H1 (cell line): ENCODE measurements at regions not wholly inside any gene's neighbourhood (a gene's known extent, or its start where the extent isn't known, plus 50 kb on each side); places are given as distances from the start of the nearest gene placed in this dataset.

ENCODE experiments used
- CTCF ChIA-PET: fragments of 300-600 bp; sonication (Branson Sonifier 250); formaldehyde crosslinking; loops from one replicate; lab custom pipeline; 2021; ENCODE audit not compliant: partially characterized antibody; lab: Charles Lee
- POLR2A ChIA-PET: fragments of 300-600 bp; sonication (Branson Sonifier 250); formaldehyde crosslinking; loops from one replicate; lab custom pipeline; 2021; ENCODE audit warnings: inconsistent platforms; ENCODE audit not compliant: partially characterized antibody; lab: Charles Lee
- DNase-seq, 2 experiments: peaks; one replicate each; pipeline versions ENCODE4 v3.0.0 to v3.0.0-alpha.2; 2010 to 2022; ENCODE audit warnings: low spot score in 2 of 2, low read depth in 1 of 2, mixed read lengths in 1 of 2
- FAIRE-seq: peaks from 2 replicates; lab custom pipeline; 2011; peaks lifted over from hg19 to GRCh38; lab: Jason Lieb, UNC
- H2AFZ ChIP-seq: 2 replicates; pipeline ENCODE4 v1.8.1; 2012; ENCODE audit warnings: low read length, inconsistent platforms
- H2AK5ac ChIP-seq: 2 replicates; pipeline ENCODE4 v1.6.1; 2013; ENCODE audit warnings: low read depth, low read length
- H2BK120ac ChIP-seq: replicated peaks from 2 replicates; pipeline ENCODE3; 2013; ENCODE audit warnings: low read depth, low read length, inconsistent platforms
- H2BK12ac ChIP-seq: 2 replicates; pipeline ENCODE4 v1.6.1; 2013; ENCODE audit warnings: low read depth, low read length
- H2BK15ac ChIP-seq: 2 replicates; pipeline ENCODE4 v1.6.1; 2013; ENCODE audit warnings: low read length
- H2BK20ac ChIP-seq: 2 replicates; pipeline ENCODE4 v1.6.1; 2013; ENCODE audit warnings: low read length
- H2BK5ac ChIP-seq: 2 replicates; pipeline ENCODE4 v1.6.1; 2013; ENCODE audit warnings: low read depth, low read length
- H3K14ac ChIP-seq: 2 replicates; pipeline ENCODE4 v1.6.1; 2013; ENCODE audit warnings: inconsistent platforms; ENCODE audit not compliant: insufficient read length
- H3K18ac ChIP-seq: 2 replicates; pipeline ENCODE4 v1.6.1; 2013; ENCODE audit warnings: low read length; ENCODE audit errors: extremely low read depth
- H3K23ac ChIP-seq: 2 replicates; pipeline ENCODE4 v1.6.1; 2013; ENCODE audit warnings: inconsistent platforms; ENCODE audit not compliant: insufficient read length
- H3K23me2 ChIP-seq: 2 replicates; pipeline ENCODE4 v1.6.1; 2013; ENCODE audit warnings: low read depth, low read length
- H3K27ac ChIP-seq: 2 replicates; pipeline ENCODE4 v1.6.1; 2011; ENCODE audit warnings: low read depth, low read length, inconsistent platforms
- H3K27me3 ChIP-seq, 4 experiments: replicated peaks in 1 of 4; 1 replicate in 1 of 4; 2 replicates in 3 of 4; pipeline versions ENCODE4 v1.6.1 to v1.8.1; 2011 to 2013; ENCODE audit warnings: low read length in 3 of 4, mild to moderate bottlenecking in 3 of 4, inconsistent platforms in 2 of 4, mixed read lengths in 2 of 4, moderate library complexity in 1 of 4; ENCODE audit not compliant: control insufficient read depth in 3 of 4, insufficient read depth in 3 of 4; ENCODE audit errors: extremely low read depth in 1 of 4
- H3K36me3 ChIP-seq, 4 experiments: 2 replicates each; pipeline versions ENCODE4 v1.6.1 to v1.8.1; 2011 to 2013; ENCODE audit warnings: mild to moderate bottlenecking in 4 of 4, low read length in 3 of 4, moderate library complexity in 2 of 4, control low read depth in 1 of 4, inconsistent platforms in 1 of 4; ENCODE audit not compliant: insufficient read depth in 4 of 4, control insufficient read depth in 2 of 4
- H3K4ac ChIP-seq: replicated peaks from 2 replicates; pipeline ENCODE3; 2013; ENCODE audit warnings: low read length, low read depth, mixed read lengths, inconsistent platforms; ENCODE audit not compliant: insufficient read length
- H3K4me1 ChIP-seq, 4 experiments: replicated peaks in 1 of 4; 1 replicate in 1 of 4; 2 replicates in 3 of 4; pipeline versions ENCODE4 v1.6.1 to v1.8.1; 2011 to 2013; ENCODE audit warnings: low read length in 3 of 4, inconsistent platforms in 2 of 4, mixed read lengths in 1 of 4; ENCODE audit not compliant: insufficient read depth in 4 of 4, control insufficient read depth in 3 of 4
- H3K4me2 ChIP-seq, 2 experiments: 2 replicates each; pipeline versions ENCODE4 v1.6.1 to v1.8.1; 2011 to 2013; ENCODE audit warnings: low read depth in 2 of 2, low read length in 2 of 2, control low read depth in 1 of 2, inconsistent platforms in 1 of 2, mild to moderate bottlenecking in 1 of 2; ENCODE audit not compliant: insufficient read depth in 1 of 2
- H3K4me3 ChIP-seq, 4 experiments: fragments of 200-600, 300-600 bp in 1 of 4; sonication (generic), shearing (Covaris generic), sonication (Bioruptor Twin) in 1 of 4; 2 replicates each; pipeline versions ENCODE4 v1.5.1 to v1.8.1; 2011 to 2016; ENCODE audit warnings: low read length in 4 of 4, low read depth in 3 of 4, control low read depth in 2 of 4, inconsistent platforms in 2 of 4, mild to moderate bottlenecking in 2 of 4, mixed read lengths in 1 of 4, moderate library complexity in 1 of 4; ENCODE audit not compliant: insufficient read depth in 2 of 4; ENCODE audit errors: extremely low read depth in 1 of 4
- H3K56ac ChIP-seq: replicated peaks from 2 replicates; pipeline ENCODE3; 2013; ENCODE audit warnings: low read depth, mild to moderate bottlenecking, mixed read lengths, low read length, inconsistent platforms; ENCODE audit not compliant: insufficient read length
- H3K79me1 ChIP-seq: 2 replicates; pipeline ENCODE4 v1.6.1; 2013; ENCODE audit warnings: low read depth, low read length, control low read depth
- H3K79me2 ChIP-seq, 2 experiments: 2 replicates each; pipeline versions ENCODE4 v1.6.1 to v1.8.1; 2012 to 2013; ENCODE audit warnings: low read length in 2 of 2, mild to moderate bottlenecking in 2 of 2, inconsistent platforms in 1 of 2; ENCODE audit not compliant: insufficient read depth in 2 of 2, control insufficient read depth in 1 of 2
- H3K9ac ChIP-seq, 4 experiments: replicated peaks in 1 of 4; 1 replicate in 1 of 4; 2 replicates in 3 of 4; pipeline versions ENCODE4 v1.6.1 to v1.8.1; 2011 to 2013; ENCODE audit warnings: low read depth in 3 of 4, low read length in 3 of 4, control low read depth in 2 of 4, mild to moderate bottlenecking in 2 of 4, moderate library complexity in 2 of 4, inconsistent platforms in 1 of 4; ENCODE audit errors: extremely low read depth in 1 of 4
- H3K9me3 ChIP-seq, 2 experiments: 2 replicates each; pipeline versions ENCODE4 v1.6.1 to v1.8.1; 2012 to 2013; ENCODE audit warnings: mild to moderate bottlenecking in 2 of 2, moderate library complexity in 2 of 2, control low read depth in 1 of 2, inconsistent platforms in 1 of 2, low read depth in 1 of 2, low read length in 1 of 2, mixed read lengths in 1 of 2; ENCODE audit not compliant: insufficient read depth in 2 of 2
- H4K20me1 ChIP-seq, 2 experiments: replicated peaks in 1 of 2; 2 replicates each; pipeline versions ENCODE3 to v1.8.1; 2011 to 2013; ENCODE audit warnings: inconsistent platforms in 2 of 2, low read length in 2 of 2, mild to moderate bottlenecking in 1 of 2; ENCODE audit not compliant: insufficient read depth in 2 of 2, control insufficient read depth in 1 of 2
- H4K5ac ChIP-seq: 2 replicates; pipeline ENCODE4 v1.6.1; 2013; ENCODE audit warnings: low read length, low read depth, mixed read lengths, inconsistent platforms; ENCODE audit not compliant: insufficient read length
- H4K8ac ChIP-seq: 2 replicates; pipeline ENCODE4 v1.8.0; 2013; ENCODE audit warnings: mild to moderate bottlenecking, moderate library complexity, low read length, inconsistent platforms; ENCODE audit not compliant: insufficient read depth; ENCODE audit errors: extremely low read depth
- H4K91ac ChIP-seq: replicated peaks from 2 replicates; pipeline ENCODE3; 2013; ENCODE audit warnings: low read length, mixed read lengths, inconsistent platforms; ENCODE audit not compliant: insufficient read length
- EGR1 ChIP-seq: IDR thresholded peaks from 2 replicates; pipeline ENCODE4 v1.6.1; 2011; ENCODE audit warnings: low read depth, low read length, borderline replicate concordance
- EZH2 ChIP-seq: fragments of 200-600 bp; sonication (generic); IDR thresholded peaks from 2 replicates; pipeline ENCODE4 v1.7.1; 2012; ENCODE audit warnings: low read depth, mild to moderate bottlenecking, moderate library complexity, low read length, inconsistent platforms; ENCODE audit not compliant: severe bottlenecking
- GTF2F1 ChIP-seq: IDR thresholded peaks from 2 replicates; pipeline ENCODE4 v1.6.1; 2012; ENCODE audit warnings: low read depth, low read length, improper control_type of control experiment, borderline replicate concordance
- KDM5A ChIP-seq: fragments of 200-600 bp; IDR thresholded peaks from 2 replicates; pipeline ENCODE4 v1.7.1; 2012; ENCODE audit warnings: mild to moderate bottlenecking, low read length, inconsistent platforms, mixed read lengths
- NRF1 ChIP-seq: IDR thresholded peaks from 2 replicates; pipeline ENCODE4 v1.6.1; 2011; ENCODE audit warnings: mild to moderate bottlenecking, low read depth, low read length, improper control_type of control experiment
- RXRA ChIP-seq: IDR thresholded peaks from 2 replicates; pipeline ENCODE4 v1.6.1; 2011; ENCODE audit warnings: low read depth, mild to moderate bottlenecking, low read length, moderate library complexity; ENCODE audit not compliant: insufficient read depth
- SIX5 ChIP-seq: IDR thresholded peaks from 2 replicates; pipeline ENCODE4 v1.6.1; 2011; ENCODE audit warnings: mild to moderate bottlenecking, low read depth, low read length
- SP1 ChIP-seq: IDR thresholded peaks from 2 replicates; pipeline ENCODE4 v1.6.1; 2011; ENCODE audit warnings: low read depth, low read length
- TBP ChIP-seq: IDR thresholded peaks from 2 replicates; pipeline ENCODE4 v1.6.1; 2011; ENCODE audit warnings: low read depth, low read length, improper control_type of control experiment
- TCF12 ChIP-seq: IDR thresholded peaks from 2 replicates; pipeline ENCODE4 v1.6.1; 2011; ENCODE audit warnings: low read depth, mild to moderate bottlenecking, low read length
- WGBS, 2 experiments: shearing (Covaris generic) in 1 of 2; methylation state at CpG; one replicate each; pipeline versions ENCODE4 v1.1.6 to v1.1.7; 2013 to 2015; ENCODE audit warnings: low lambda C conversion rate in 2 of 2, mixed read lengths in 2 of 2, inconsistent platforms in 1 of 2, low coverage in 1 of 2, missing lambda C conversion rate in 1 of 2; ENCODE audit not compliant: insufficient replicate concordance in 2 of 2, insufficient coverage in 1 of 2, insufficient read length in 1 of 2; ENCODE audit errors: extremely low coverage in 1 of 2, missing lambda C conversion rate in 1 of 2; 5-methylcytosine and 5-hydroxymethylcytosine counted together
- TF ChIP-seq, protein P1 (sequence below): IDR thresholded peaks from 2 replicates; pipeline ENCODE4 v1.6.1; 2011; ENCODE audit warnings: low read depth, mild to moderate bottlenecking, low read length; ENCODE audit not compliant: insufficient read depth
- TF ChIP-seq, protein P2 (sequence below), 3 experiments: IDR thresholded peaks; 1 replicate in 2 of 3; 2 replicates in 1 of 3; pipeline versions ENCODE4 v1.5.1 to v1.6.1; 2011; ENCODE audit warnings: low read length in 3 of 3, mild to moderate bottlenecking in 3 of 3, inconsistent platforms in 2 of 3, low read depth in 1 of 3, moderate library complexity in 1 of 3; ENCODE audit not compliant: insufficient read depth in 1 of 3; ENCODE audit errors: control extremely low read depth in 1 of 3

DNA sequence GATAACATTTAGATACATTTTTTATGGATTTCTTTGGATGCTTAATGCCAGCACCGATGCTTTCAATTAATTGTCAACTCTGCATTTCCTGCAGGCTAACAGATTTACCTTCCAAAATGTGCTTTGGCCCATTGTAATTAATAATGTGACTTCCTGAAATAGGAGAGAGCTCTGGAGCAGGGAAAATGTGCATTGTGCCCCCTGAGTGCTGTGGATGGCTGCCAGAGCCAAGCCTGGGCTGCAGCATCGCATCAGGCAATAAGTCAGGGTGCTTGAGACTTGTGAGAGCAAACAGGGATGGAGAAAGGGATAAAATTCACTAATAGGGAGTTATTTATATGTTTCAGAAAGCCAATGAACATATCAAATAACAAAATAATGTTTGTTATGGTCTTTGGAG is 133.8 kb downstream of the MOBP start:
- no peak overlapping the region for H3K23ac ChIP-seq
- H3K4ac ChIP-seq, result no peak overlapping the region
- no peaks in the 10 kb centered on the region for H3K23me2 ChIP-seq
- no peaks in the 10 kb centered on the region for H3K36me3 ChIP-seq
- H4K8ac ChIP-seq, result no peak overlapping the region
- H3K79me1 ChIP-seq, result no peaks in the 10 kb centered on the region
- no peak overlapping the region for H2BK120ac ChIP-seq
- no peak overlapping the region for H3K4me3 ChIP-seq
- no peak overlapping the region for H2AFZ ChIP-seq
- H3K79me2 ChIP-seq, result no peaks in the 10 kb centered on the region
- FAIRE-seq (no peak), DNase-seq (no peak)
- ChIA-PET CTCF (interaction anchor here (0.7 to 1.7 kb wide), 3 partner anchors 10 to 59 kb away, joined by 3 to 4 read pairs (median 4); no protein-coding TSS in a partner anchor), POLR2A (no interaction called here)
- no peak overlapping the region for H2BK15ac ChIP-seq
- no peaks in the 10 kb centered on the region for H3K27me3 ChIP-seq
- H3K14ac ChIP-seq, result no peak overlapping the region
- H4K5ac ChIP-seq, result no peak overlapping the region
- no peaks in the 10 kb centered on the region for H4K20me1 ChIP-seq
- no peaks in the 10 kb centered on the region; a peak in 3 of 7 replicates for H3K4me1 ChIP-seq
- WGBS, 2 experiments, result 43% methylated on average over 2 of the region's 2 CpGs; no CpG with 5 or more reads in 1 of the 2 experiments
- no peak overlapping the region for H3K27ac ChIP-seq
- H2BK5ac ChIP-seq, result no peak overlapping the region
- no peak overlapping the region for H4K91ac ChIP-seq
- H3K18ac ChIP-seq, result no peak overlapping the region
- H3K9me3 ChIP-seq, result no peaks in the 10 kb centered on the region
- no peak overlapping the region for H3K4me2 ChIP-seq
- H2BK12ac ChIP-seq, result no peak overlapping the region
- H2BK20ac ChIP-seq, result no peak overlapping the region
- H3K9ac ChIP-seq, result no peak overlapping the region; a peak in 1 of 7 replicates
- H3K56ac ChIP-seq, result no peak overlapping the region
- H2AK5ac ChIP-seq, result no peak overlapping the region
- TF ChIP-seq TCF12 (no peak), EGR1 (no peak), KDM5A (no peak), SIX5 (no peak), EZH2 (no peak), GTF2F1 (no peak), RXRA (no peak), NRF1 (no peak), TBP (no peak), SP1 (no peak)
- TF ChIP-seq, protein P1, sequence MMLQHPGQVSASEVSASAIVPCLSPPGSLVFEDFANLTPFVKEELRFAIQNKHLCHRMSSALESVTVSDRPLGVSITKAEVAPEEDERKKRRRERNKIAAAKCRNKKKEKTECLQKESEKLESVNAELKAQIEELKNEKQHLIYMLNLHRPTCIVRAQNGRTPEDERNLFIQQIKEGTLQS, result no peak
- TF ChIP-seq, protein P2, sequence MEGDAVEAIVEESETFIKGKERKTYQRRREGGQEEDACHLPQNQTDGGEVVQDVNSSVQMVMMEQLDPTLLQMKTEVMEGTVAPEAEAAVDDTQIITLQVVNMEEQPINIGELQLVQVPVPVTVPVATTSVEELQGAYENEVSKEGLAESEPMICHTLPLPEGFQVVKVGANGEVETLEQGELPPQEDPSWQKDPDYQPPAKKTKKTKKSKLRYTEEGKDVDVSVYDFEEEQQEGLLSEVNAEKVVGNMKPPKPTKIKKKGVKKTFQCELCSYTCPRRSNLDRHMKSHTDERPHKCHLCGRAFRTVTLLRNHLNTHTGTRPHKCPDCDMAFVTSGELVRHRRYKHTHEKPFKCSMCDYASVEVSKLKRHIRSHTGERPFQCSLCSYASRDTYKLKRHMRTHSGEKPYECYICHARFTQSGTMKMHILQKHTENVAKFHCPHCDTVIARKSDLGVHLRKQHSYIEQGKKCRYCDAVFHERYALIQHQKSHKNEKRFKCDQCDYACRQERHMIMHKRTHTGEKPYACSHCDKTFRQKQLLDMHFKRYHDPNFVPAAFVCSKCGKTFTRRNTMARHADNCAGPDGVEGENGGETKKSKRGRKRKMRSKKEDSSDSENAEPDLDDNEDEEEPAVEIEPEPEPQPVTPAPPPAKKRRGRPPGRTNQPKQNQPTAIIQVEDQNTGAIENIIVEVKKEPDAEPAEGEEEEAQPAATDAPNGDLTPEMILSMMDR (IDR thresholded peaks at IDR 0.05; ENCODE audit: control extremely low read depth in 1 of 3, insufficient read depth in 1 of 3, low read depth in 1 of 3, low read length in 3 of 3), result no peak
